ENCODE measurements at regions not wholly inside any gene's neighbourhood (a gene's known extent, or its start where the extent isn't known, plus 50 kb on each side); places are given as distances from the start of the nearest gene placed in this dataset.
"Not testable (repeated sequence)": the region's sequence is repeated elsewhere in the genome, so short reads cannot be mapped to it uniquely, and the experiment has no call there.

DNA sequence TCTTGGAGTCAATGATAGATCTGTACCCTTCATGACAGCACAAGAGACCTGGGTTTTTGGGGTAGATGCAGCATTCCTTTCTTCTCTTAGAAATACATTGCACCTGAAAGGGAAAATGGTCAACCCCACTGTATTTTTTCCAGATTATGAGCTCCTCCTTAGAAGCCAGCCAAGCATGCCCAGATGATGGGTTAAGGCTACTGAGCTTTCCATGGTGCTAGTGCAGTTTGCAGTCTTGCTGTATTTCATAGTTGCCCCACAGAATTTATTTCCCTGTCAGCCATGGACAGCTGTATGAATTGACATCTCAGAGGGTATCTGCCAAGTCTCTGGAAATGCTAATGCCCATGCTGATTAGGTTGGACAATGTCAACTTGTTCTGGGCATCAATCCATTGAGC lies 73.7 kb upstream of the H2AZ1 start:
- DNase-seq: no peak

DNA sequence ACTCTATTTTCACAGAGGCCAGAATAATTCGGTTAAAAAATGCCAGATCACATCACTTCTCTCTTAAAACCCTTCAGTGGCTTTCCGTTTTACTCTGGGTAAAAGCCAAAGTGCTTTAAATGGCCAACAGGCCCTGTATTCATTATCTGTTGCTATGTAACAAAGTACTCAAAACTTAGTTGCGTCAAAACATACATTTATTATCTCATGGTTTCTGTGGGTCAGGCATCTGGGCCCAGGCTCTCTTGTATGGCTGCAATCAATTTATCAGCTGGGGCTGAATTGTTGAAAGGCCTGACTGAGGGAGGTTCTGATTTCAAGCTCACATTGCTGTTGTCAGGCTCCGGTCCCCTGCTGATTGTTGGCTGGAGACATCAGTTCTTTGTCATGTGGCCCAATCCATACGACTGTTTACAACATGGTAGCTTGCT lies 72.7 kb upstream of the H2AZ1 start:
- no peak for DNase-seq

DNA sequence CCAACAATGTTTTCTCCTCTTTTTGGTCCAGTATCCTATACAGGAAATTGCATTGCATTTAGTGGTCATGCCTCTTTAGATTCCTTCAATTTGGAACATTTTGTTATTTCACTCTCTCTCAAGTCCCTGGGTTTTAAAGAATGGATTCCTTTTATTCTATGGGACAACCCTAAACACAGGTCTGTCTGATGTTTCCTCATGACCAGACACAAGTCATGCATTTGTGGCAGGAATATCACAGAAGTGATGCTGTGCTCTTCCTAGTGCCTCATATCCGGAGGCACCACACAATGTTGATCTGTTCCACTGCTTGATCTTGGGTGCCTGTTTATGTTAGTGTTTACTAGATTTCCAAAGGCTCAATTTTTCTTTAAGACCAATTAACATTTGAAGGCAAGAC lies 69.7 kb upstream of the H2AZ1 start:
- no peak for DNase-seq

DNA sequence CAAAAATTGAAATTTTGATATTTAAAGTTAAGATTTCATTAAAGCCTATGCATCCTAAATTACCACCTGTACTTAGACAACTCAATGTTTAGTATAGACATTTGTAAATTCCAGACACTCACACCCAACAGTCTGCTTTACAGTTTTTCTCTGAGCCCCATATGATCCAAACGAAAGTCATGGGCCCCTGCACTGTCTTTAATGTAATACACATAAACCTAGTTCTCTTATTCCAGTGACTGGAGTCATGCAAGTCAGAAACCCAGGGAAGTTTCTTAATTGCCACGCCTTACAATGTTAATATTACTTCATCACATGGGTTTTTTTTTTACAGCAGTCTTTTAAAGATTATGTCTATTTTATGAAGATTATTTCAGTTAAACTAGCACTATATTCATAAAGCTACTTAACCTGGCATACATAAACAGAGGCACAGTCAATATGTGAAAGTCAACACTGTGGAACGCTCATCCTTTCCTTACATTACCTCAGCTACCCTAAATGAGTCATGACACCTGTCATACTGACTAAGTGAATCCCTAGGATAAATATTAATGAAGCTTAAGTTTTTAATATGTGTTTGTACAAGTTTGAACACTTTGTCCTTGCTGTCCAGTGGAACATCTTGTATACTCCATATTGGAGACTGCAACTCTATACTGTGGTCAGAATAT lies 67.7 kb upstream of the H2AZ1 start:
- DNase-seq: no peak

DNA sequence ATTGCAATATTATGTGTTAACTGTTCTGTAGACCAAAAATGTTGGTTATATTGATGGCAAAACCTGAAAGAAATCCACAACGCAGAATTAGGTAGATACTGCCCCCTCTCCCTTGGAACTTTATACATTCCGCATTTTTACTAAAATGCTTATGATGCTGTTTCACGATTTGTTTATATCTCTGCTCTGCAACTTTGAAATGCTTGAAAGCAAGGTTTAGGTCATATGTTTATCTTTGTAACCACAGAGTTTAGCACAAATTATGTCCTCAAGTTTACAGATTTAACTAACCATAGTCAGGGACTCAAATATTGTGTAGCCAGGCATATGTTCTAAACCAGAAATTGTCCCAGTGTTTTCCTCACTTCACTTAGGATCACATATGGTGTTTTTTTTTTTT lies 66.1 kb upstream of the H2AZ1 start:
- DNase-seq: no peak

DNA sequence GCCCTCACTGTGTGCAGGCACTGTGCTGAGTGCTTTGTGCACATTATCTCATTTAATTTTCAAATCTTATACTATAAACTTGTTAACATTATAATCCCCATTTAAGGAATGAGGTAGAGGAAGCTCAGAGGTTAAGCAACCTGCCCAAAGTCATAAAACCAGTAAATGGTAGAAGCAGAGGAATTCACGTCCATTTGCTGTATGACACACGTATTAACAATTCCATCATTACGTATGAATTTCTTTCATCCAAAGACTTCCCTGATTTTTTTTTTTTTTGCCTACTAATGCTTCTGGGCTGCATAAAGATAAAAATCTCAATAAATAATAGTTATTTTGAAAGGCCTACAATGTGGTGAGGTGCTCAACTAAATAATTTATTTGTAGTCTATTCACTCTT lies 64.5 kb upstream of the H2AZ1 start:
- DNase-seq: no peak

DNA sequence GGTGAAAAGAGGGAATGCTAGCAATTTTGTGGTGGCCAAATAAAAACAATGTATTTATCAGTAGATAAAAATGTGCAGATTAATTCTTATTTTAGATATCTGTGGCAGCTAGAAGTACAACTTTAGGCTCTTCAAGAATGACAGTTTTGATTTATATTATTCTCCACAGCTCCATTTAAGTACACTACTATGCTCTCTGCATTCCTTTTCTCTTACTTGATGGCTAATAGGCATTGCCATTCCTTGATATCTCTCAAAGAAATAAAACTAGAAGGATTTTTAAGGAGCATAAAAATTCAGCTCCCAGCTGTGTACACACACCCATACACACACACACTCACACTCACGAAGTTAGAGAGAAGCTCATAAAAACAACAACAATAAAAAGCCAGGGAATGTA lies 59.4 kb upstream of the H2AZ1 start:
- DNase-seq: no peak

DNA sequence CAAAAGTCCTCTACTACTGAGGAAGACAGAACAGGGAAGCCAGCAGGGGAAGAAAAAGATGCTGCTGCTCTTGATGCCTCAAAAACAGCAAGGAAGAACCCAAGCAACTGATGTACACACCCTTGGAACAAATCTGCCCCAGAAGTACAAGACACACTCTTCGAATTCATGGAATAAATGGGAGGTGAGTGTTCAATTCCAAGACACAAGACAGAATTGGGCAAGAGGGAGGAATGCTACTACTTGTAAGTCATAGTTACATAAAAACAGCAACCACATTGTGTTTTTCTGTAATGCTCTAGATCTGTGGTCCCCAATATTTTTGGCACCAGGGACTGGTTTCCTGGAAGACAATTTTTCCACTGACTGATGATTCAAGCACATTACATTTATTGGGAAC lies 58.0 kb upstream of the H2AZ1 start:
- no peak for DNase-seq

DNA sequence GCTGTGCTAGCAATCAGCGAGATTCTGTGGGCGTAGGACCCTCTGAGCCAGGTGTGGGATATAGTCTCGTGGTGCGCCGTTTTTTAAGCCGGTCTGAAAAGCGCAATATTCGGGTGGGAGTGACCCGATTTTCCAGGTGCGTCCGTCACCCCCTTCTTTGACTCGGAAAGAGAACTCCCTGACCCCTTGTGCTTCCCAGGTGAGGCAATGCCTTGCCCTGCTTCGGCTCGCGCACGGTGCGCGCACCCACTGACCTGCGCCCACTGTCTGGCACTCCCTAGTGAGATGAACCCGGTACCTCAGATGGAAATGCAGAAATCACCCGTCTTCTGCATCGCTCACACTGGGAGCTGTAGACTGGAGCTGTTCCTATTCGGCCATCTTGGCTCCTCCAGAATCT lies 56.1 kb upstream of the H2AZ1 start:
- not testable (repeated sequence) for DNase-seq

Measured in NCI-H1694 (cell line).